ENCODE measurements at regions not wholly inside any gene's neighbourhood (a gene's known extent, or its start where the extent isn't known, plus 50 kb on each side); places are given as distances from the start of the nearest gene placed in this dataset.

DNA sequence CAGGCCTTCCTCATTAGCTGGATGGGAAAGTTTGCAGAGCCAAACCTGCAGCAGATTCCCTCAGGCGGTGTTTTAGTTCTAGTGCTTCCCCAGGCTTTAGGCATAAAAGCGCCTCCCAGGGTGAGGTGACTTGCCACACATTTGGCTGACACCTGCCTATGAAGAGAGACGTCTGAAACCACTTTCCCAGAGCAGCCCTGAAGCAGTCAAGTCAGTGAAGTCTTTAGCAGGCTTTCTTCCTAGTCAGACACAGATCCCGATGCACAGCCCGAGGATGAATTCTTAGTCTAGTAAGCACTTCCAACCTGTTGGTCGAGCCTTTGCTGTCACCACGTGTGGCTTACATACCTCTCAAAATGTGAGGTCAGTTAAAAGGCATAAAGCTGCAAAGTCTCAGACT, 484.1 kb downstream of the SMARCA1 start:
- TF ChIP-seq PHF8 (IDR thresholded peaks at IDR 0.05; ENCODE audit: borderline replicate concordance, low read depth), result no peak
- TF ChIP-seq, protein P1, sequence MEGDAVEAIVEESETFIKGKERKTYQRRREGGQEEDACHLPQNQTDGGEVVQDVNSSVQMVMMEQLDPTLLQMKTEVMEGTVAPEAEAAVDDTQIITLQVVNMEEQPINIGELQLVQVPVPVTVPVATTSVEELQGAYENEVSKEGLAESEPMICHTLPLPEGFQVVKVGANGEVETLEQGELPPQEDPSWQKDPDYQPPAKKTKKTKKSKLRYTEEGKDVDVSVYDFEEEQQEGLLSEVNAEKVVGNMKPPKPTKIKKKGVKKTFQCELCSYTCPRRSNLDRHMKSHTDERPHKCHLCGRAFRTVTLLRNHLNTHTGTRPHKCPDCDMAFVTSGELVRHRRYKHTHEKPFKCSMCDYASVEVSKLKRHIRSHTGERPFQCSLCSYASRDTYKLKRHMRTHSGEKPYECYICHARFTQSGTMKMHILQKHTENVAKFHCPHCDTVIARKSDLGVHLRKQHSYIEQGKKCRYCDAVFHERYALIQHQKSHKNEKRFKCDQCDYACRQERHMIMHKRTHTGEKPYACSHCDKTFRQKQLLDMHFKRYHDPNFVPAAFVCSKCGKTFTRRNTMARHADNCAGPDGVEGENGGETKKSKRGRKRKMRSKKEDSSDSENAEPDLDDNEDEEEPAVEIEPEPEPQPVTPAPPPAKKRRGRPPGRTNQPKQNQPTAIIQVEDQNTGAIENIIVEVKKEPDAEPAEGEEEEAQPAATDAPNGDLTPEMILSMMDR (IDR thresholded peaks at IDR 0.05), result no peak
- TF ChIP-seq, protein P2, sequence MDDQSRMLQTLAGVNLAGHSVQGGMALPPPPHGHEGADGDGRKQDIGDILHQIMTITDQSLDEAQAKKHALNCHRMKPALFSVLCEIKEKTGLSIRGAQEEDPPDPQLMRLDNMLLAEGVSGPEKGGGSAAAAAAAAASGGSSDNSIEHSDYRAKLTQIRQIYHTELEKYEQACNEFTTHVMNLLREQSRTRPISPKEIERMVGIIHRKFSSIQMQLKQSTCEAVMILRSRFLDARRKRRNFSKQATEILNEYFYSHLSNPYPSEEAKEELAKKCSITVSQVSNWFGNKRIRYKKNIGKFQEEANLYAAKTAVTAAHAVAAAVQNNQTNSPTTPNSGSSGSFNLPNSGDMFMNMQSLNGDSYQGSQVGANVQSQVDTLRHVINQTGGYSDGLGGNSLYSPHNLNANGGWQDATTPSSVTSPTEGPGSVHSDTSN (IDR thresholded peaks at IDR 0.05), result no peak
- no peak for TF ChIP-seq SMC3 (IDR thresholded peaks at IDR 0.05)
- no peak for TF ChIP-seq EP300 (IDR thresholded peaks at IDR 0.05)
- TF ChIP-seq CBX8 (IDR thresholded peaks at IDR 0.05), result no peak
- TF ChIP-seq, protein P3, sequence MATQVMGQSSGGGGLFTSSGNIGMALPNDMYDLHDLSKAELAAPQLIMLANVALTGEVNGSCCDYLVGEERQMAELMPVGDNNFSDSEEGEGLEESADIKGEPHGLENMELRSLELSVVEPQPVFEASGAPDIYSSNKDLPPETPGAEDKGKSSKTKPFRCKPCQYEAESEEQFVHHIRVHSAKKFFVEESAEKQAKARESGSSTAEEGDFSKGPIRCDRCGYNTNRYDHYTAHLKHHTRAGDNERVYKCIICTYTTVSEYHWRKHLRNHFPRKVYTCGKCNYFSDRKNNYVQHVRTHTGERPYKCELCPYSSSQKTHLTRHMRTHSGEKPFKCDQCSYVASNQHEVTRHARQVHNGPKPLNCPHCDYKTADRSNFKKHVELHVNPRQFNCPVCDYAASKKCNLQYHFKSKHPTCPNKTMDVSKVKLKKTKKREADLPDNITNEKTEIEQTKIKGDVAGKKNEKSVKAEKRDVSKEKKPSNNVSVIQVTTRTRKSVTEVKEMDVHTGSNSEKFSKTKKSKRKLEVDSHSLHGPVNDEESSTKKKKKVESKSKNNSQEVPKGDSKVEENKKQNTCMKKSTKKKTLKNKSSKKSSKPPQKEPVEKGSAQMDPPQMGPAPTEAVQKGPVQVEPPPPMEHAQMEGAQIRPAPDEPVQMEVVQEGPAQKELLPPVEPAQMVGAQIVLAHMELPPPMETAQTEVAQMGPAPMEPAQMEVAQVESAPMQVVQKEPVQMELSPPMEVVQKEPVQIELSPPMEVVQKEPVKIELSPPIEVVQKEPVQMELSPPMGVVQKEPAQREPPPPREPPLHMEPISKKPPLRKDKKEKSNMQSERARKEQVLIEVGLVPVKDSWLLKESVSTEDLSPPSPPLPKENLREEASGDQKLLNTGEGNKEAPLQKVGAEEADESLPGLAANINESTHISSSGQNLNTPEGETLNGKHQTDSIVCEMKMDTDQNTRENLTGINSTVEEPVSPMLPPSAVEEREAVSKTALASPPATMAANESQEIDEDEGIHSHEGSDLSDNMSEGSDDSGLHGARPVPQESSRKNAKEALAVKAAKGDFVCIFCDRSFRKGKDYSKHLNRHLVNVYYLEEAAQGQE (IDR thresholded peaks at IDR 0.05), result no peak
- TF ChIP-seq CEBPB (IDR thresholded peaks at IDR 0.05), result no peak
- TF ChIP-seq EHMT2 (IDR thresholded peaks at IDR 0.05; ENCODE audit: low read depth), result no peak
- TF ChIP-seq ESRRA (IDR thresholded peaks at IDR 0.05; ENCODE audit: borderline replicate concordance, low read length), result no peak

Measured in A549 (cell line).